HepG2 (cell line): ENCODE measurements at regions not wholly inside any gene's neighbourhood (a gene's known extent, or its start where the extent isn't known, plus 50 kb on each side); places are given as distances from the start of the nearest gene placed in this dataset.

Experiments
- ATAC-seq: fragments of 200-7000 bp; cut with Tn5 transposase; 3 replicates; pipeline ENCODE4 v1.9.1; 2020; ENCODE audit warnings: mild to moderate bottlenecking, moderate library complexity
- BruUV-seq: library from RNA; stranded (reverse); fragments of 400-500 nt; replicated peaks from 2 replicates; lab custom pipeline; 2021; lab: Mats Ljungman, UMichigan
- CTCF ChIA-PET: fragments of 300-600 bp; formaldehyde crosslinking; extraction: SDS; loops from one replicate; lab custom pipeline; 2021; ENCODE audit warnings: low total read pairs, inconsistent platforms, low intra/inter-chr PET ratio; lab: Yijun Ruan, JAX
- POLR2A ChIA-PET: fragments of 350-600 bp; sonication (Branson Sonifier 250); formaldehyde crosslinking; loops from one replicate; lab custom pipeline; 2020; ENCODE audit warnings: antibody characterized with exemption, inconsistent platforms; lab: Yijun Ruan, JAX
- DNase-seq: peaks from one replicate; pipeline ENCODE4 v3.0.0-alpha.2; 2015; ENCODE audit warnings: low spot score
- FAIRE-seq: peaks from 3 replicates; lab custom pipeline; 2011; peaks lifted over from hg19 to GRCh38; lab: Jason Lieb, UNC
- H2AFZ ChIP-seq: one replicate; pipeline ENCODE4 v1.6.1; 2011; ENCODE audit warnings: low read length, inconsistent platforms
- H3K27ac ChIP-seq: fragments of 300-600 bp; 3 replicates; pipeline ENCODE4 v1.8.0; 2011; ENCODE audit warnings: mixed run types, mild to moderate bottlenecking, mixed read lengths, low read length, inconsistent platforms; ENCODE audit not compliant: insufficient read depth; ENCODE audit errors: extremely low read length
- H3K27me3 ChIP-seq, 2 experiments: fragments of 200-600 bp in 1 of 2; 2 replicates in 1 of 2; 3 replicates in 1 of 2; pipeline versions ENCODE4 v1.6.0 to v1.8.0; 2011; ENCODE audit warnings: low read length in 2 of 2, mild to moderate bottlenecking in 2 of 2, moderate library complexity in 2 of 2, inconsistent platforms in 1 of 2; ENCODE audit not compliant: insufficient read depth in 2 of 2, control insufficient read depth in 1 of 2
- H3K36me3 ChIP-seq, 2 experiments: fragments of 200-600 bp in 1 of 2; replicated peaks in 1 of 2; 2 replicates in 1 of 2; 3 replicates in 1 of 2; pipeline versions ENCODE4 v1.5.1 to v1.8.0; 2011; ENCODE audit warnings: low read length in 2 of 2, inconsistent platforms in 1 of 2; ENCODE audit not compliant: insufficient read depth in 2 of 2, control insufficient read depth in 1 of 2
- H3K4me1 ChIP-seq: 2 replicates; pipeline ENCODE4 v1.5.1; 2012; ENCODE audit warnings: low read length, inconsistent platforms; ENCODE audit not compliant: insufficient read depth
- H3K4me2 ChIP-seq: 2 replicates; pipeline ENCODE4 v1.6.0; 2011; ENCODE audit warnings: low read depth, low read length, inconsistent platforms
- H3K4me3 ChIP-seq, 3 experiments: fragments of 200-600 bp in 1 of 3; sonication (generic), shearing (Covaris generic) in 1 of 3; replicated peaks in 1 of 3; 2 replicates each; pipeline ENCODE4 v1.5.1; 2011 to 2016; ENCODE audit warnings: low read length in 3 of 3, inconsistent platforms in 2 of 3, low read depth in 2 of 3, mild to moderate bottlenecking in 2 of 3, control low read depth in 1 of 3, mixed read lengths in 1 of 3; ENCODE audit not compliant: insufficient read depth in 1 of 3
- H3K79me2 ChIP-seq: one replicate; pipeline ENCODE4 v1.6.1; 2011; ENCODE audit warnings: low read length, inconsistent platforms; ENCODE audit not compliant: insufficient read depth
- H3K9ac ChIP-seq: 2 replicates; pipeline ENCODE4 v1.6.0; 2011; ENCODE audit warnings: mild to moderate bottlenecking, low read depth, low read length, inconsistent platforms; ENCODE audit not compliant: insufficient read depth
- H3K9me3 ChIP-seq: 2 replicates; pipeline ENCODE4 v1.5.1; 2012; ENCODE audit warnings: mild to moderate bottlenecking, low read length
- H4K20me1 ChIP-seq: 2 replicates; pipeline ENCODE4 v1.6.0; 2011; ENCODE audit warnings: inconsistent platforms, mild to moderate bottlenecking, low read length, moderate library complexity; ENCODE audit not compliant: insufficient read depth
- BORCS8-MEF2B ChIP-seq: sonication (generic); formaldehyde crosslinking; IDR thresholded peaks from 2 replicates; pipeline ENCODE4 v1.8.0; 2022; ENCODE audit warnings: mild to moderate bottlenecking, missing genetic modification reagents
- DNMT1 ChIP-seq: sonication (generic); formaldehyde crosslinking; IDR thresholded peaks from 2 replicates; pipeline ENCODE4 v1.5.1; 2020; ENCODE audit warnings: mild to moderate bottlenecking, missing genetic modification reagents
- GLI4 ChIP-seq: sonication (generic); formaldehyde crosslinking; IDR thresholded peaks from 2 replicates; pipeline ENCODE4 v1.5.1; 2020; ENCODE audit warnings: missing genetic modification reagents, mild to moderate bottlenecking, moderate library complexity, borderline replicate concordance
- GPN1 ChIP-seq: sonication (generic); formaldehyde crosslinking; IDR thresholded peaks from 2 replicates; pipeline ENCODE4 v1.5.1; 2020; ENCODE audit warnings: missing genetic modification reagents, borderline replicate concordance
- GZF1 ChIP-seq: sonication (generic); formaldehyde crosslinking; IDR thresholded peaks from 2 replicates; pipeline ENCODE4 v1.5.1; 2020; ENCODE audit warnings: mild to moderate bottlenecking, missing genetic modification reagents
- HMG20A ChIP-seq: IDR thresholded peaks from 2 replicates; pipeline ENCODE4 v1.6.1; 2016; ENCODE audit warnings: borderline replicate concordance
- KDM2A ChIP-seq: sonication (generic); formaldehyde crosslinking; IDR thresholded peaks from 2 replicates; pipeline ENCODE4 v1.4.0; 2020; ENCODE audit warnings: low read depth, missing genetic modification reagents, borderline replicate concordance
- SETDB1 ChIP-seq: sonication (generic); formaldehyde crosslinking; IDR thresholded peaks from 2 replicates; pipeline ENCODE4 v1.5.1; 2020; ENCODE audit warnings: missing genetic modification reagents, mild to moderate bottlenecking, borderline replicate concordance
- XRCC5 ChIP-seq: fragments of 200-400 bp; formaldehyde crosslinking; optimal IDR thresholded peaks from 2 replicates; pipeline ENCODE3; 2017; ENCODE audit warnings: mild to moderate bottlenecking, low read length
- ZBTB7A ChIP-seq: sonication (generic); formaldehyde crosslinking; IDR thresholded peaks from 2 replicates; pipeline ENCODE4 v1.8.0; 2022; ENCODE audit warnings: mild to moderate bottlenecking, missing genetic modification reagents
- ZNF207 ChIP-seq: fragments of 450-650 bp; IDR thresholded peaks from 2 replicates; pipeline ENCODE4 v1.6.1; 2016; ENCODE audit warnings: antibody characterized with exemption, borderline replicate concordance
- ZNF224 ChIP-seq: sonication (generic); formaldehyde crosslinking; IDR thresholded peaks from 2 replicates; pipeline ENCODE4 v1.5.0; 2020; ENCODE audit warnings: mild to moderate bottlenecking, missing genetic modification reagents
- ZNF460 ChIP-seq: sonication (generic); formaldehyde crosslinking; IDR thresholded peaks from 2 replicates; pipeline ENCODE4 v1.5.1; 2020; ENCODE audit warnings: missing genetic modification reagents, mild to moderate bottlenecking, borderline replicate concordance
- ZNF605 ChIP-seq: sonication (generic); formaldehyde crosslinking; IDR thresholded peaks from 2 replicates; pipeline ENCODE4 v1.8.0; 2022; ENCODE audit warnings: mild to moderate bottlenecking, missing genetic modification reagents
- ZNF614 ChIP-seq: IDR thresholded peaks from 2 replicates; pipeline ENCODE4 v1.6.1; 2018; ENCODE audit warnings: missing biosample characterization, missing genetic modification reagents, inconsistent platforms, borderline replicate concordance
- ZNF703 ChIP-seq: sonication (generic); formaldehyde crosslinking; IDR thresholded peaks from 2 replicates; pipeline ENCODE4 v1.5.1; 2020; ENCODE audit warnings: missing genetic modification reagents, mild to moderate bottlenecking, moderate library complexity, borderline replicate concordance
- WGBS: methylation state at CpG from one replicate; pipeline ENCODE4 v1.1.6; 2017; ENCODE audit warnings: low lambda C conversion rate; 5-methylcytosine and 5-hydroxymethylcytosine counted together
- in situ Hi-C: cut with HindIII; loops from 2 replicates; pipeline ENCODE4 v1.10.0; 2017; ENCODE audit warnings: low pct_unique_long_range_greater_than_20kb; ENCODE audit not compliant: extremely low pct_ligation_motif_present
- intact Hi-C: fragments of 100-400 bp; cut with micrococcal nuclease; formaldehyde crosslinking; loops from one replicate; pipeline ENCODE4 v1.10.0; 2022; ENCODE audit not compliant: unreplicated experiment
- TF ChIP-seq, protein P1 (sequence below): IDR thresholded peaks from 2 replicates; pipeline ENCODE4 v1.6.1; 2016; ENCODE audit warnings: control low read depth
- TF ChIP-seq, protein P2 (sequence below): sonication (generic); formaldehyde crosslinking; IDR thresholded peaks from 2 replicates; pipeline ENCODE4 v1.4.0; 2020; ENCODE audit warnings: mild to moderate bottlenecking, missing genetic modification reagents
- TF ChIP-seq, protein P3 (sequence below): sonication (generic); formaldehyde crosslinking; conservative IDR thresholded peaks from 2 replicates; pipeline ENCODE4 v1.8.0; 2022; ENCODE audit warnings: missing genetic modification reagents
- TF ChIP-seq, protein P4 (sequence below): sonication (generic); formaldehyde crosslinking; IDR thresholded peaks from 2 replicates; pipeline ENCODE4 v1.5.0; 2020; ENCODE audit warnings: missing genetic modification reagents, mild to moderate bottlenecking, borderline replicate concordance

DNA sequence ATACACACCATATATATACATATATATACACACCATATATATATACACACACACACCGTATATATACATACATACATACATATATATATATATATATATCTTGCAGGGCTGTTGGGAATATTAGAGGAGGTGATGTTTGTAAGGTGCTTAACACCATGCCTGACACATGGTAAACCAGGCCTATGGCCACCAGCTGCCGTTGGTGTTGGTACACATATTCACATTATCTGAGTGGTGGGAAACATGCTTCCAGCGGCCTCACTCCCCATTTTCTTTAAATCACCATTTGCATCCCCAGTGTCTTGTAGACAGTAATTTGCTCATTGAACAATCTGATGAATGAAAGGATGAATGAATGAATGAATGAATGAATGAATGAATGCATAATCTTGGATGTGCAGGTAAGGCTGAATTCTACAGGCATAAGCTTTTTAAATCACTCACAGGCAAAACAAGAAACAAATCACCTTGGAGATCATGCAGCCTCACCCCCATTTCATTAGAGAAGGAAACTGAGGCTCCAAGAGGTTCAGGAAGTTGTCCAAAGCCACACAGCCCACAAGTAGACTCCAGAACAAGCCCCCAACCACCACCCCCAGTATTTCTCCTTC is 527.8 kb downstream of the MIAT start:
- BruUV-seq = no TSS peak
- TF ChIP-seq ZNF224 (CRISPR knock-in tag) (no peak), ZBTB7A (no peak), ZNF460 (CRISPR knock-in tag) (no peak), DNMT1 (CRISPR knock-in tag) (no peak), SETDB1 (no peak), ZNF207 (no peak), XRCC5 (no peak), KDM2A (CRISPR knock-in tag) (no peak), GPN1 (CRISPR knock-in tag) (no peak), BORCS8-MEF2B (CRISPR knock-in tag) (no peak), GLI4 (CRISPR knock-in tag) (no peak), ZNF614 (CRISPR knock-in tag) (no peak), HMG20A (no peak), GZF1 (CRISPR knock-in tag) (no peak), ZNF605 (CRISPR knock-in tag) (no peak), ZNF703 (CRISPR knock-in tag) (no peak)
- TF ChIP-seq, protein P1, sequence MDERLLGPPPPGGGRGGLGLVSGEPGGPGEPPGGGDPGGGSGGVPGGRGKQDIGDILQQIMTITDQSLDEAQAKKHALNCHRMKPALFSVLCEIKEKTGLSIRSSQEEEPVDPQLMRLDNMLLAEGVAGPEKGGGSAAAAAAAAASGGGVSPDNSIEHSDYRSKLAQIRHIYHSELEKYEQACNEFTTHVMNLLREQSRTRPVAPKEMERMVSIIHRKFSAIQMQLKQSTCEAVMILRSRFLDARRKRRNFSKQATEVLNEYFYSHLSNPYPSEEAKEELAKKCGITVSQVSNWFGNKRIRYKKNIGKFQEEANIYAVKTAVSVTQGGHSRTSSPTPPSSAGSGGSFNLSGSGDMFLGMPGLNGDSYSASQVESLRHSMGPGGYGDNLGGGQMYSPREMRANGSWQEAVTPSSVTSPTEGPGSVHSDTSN = no peak
- TF ChIP-seq, protein P2, sequence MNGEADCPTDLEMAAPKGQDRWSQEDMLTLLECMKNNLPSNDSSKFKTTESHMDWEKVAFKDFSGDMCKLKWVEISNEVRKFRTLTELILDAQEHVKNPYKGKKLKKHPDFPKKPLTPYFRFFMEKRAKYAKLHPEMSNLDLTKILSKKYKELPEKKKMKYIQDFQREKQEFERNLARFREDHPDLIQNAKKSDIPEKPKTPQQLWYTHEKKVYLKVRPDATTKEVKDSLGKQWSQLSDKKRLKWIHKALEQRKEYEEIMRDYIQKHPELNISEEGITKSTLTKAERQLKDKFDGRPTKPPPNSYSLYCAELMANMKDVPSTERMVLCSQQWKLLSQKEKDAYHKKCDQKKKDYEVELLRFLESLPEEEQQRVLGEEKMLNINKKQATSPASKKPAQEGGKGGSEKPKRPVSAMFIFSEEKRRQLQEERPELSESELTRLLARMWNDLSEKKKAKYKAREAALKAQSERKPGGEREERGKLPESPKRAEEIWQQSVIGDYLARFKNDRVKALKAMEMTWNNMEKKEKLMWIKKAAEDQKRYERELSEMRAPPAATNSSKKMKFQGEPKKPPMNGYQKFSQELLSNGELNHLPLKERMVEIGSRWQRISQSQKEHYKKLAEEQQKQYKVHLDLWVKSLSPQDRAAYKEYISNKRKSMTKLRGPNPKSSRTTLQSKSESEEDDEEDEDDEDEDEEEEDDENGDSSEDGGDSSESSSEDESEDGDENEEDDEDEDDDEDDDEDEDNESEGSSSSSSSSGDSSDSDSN (CRISPR knock-in tag) = no peak
- TF ChIP-seq, protein P3, sequence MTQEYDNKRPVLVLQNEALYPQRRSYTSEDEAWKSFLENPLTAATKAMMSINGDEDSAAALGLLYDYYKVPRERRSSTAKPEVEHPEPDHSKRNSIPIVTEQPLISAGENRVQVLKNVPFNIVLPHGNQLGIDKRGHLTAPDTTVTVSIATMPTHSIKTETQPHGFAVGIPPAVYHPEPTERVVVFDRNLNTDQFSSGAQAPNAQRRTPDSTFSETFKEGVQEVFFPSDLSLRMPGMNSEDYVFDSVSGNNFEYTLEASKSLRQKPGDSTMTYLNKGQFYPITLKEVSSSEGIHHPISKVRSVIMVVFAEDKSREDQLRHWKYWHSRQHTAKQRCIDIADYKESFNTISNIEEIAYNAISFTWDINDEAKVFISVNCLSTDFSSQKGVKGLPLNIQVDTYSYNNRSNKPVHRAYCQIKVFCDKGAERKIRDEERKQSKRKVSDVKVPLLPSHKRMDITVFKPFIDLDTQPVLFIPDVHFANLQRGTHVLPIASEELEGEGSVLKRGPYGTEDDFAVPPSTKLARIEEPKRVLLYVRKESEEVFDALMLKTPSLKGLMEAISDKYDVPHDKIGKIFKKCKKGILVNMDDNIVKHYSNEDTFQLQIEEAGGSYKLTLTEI = no peak
- TF ChIP-seq, protein P4, sequence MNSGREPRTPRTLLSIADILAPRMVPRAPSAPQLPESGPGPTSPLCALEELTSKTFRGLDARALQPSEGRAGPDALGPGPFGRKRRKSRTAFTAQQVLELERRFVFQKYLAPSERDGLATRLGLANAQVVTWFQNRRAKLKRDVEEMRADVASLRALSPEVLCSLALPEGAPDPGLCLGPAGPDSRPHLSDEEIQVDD (CRISPR knock-in tag) = no peak
- Histone ChIP-seq H4K20me1 (no peaks in the 10 kb centered on the region), H3K27me3 (0 out of 5 replicates have a peak, but pooled peaks cover 2 to 3% of the 10 kb centered on the region in 2 experiments), H3K4me2 (no peak overlapping the region), H3K27ac (no peak overlapping the region), H3K36me3 (no peaks in the 10 kb centered on the region), H2AFZ (no peak overlapping the region), H3K9me3 (no peaks in the 10 kb centered on the region), H3K79me2 (no peaks in the 10 kb centered on the region), H3K4me3 (no peak overlapping the region), H3K9ac (no peak overlapping the region), H3K4me1 (no peaks in the 10 kb centered on the region)
- no peak for ATAC-seq
- ChIA-PET CTCF (no interaction called here), POLR2A (no interaction called here)
- in situ Hi-C loops (no loop called here), intact Hi-C loops (no loop called here)
- FAIRE-seq = no peak
- 14% methylated on average over 3 of the region's 3 CpGs for WGBS
- no peak for DNase-seq
